Posterior cingulate gyrus (tissue), 11 donors: ENCODE measurements at regions not wholly inside any gene's neighbourhood (a gene's known extent, or its start where the extent isn't known, plus 50 kb on each side); places are given as distances from the start of the nearest gene placed in this dataset.

Experiments used
- DNase-seq, 10 donors: peaks; one replicate each; pipeline versions ENCODE4 v3.0.0 to v3.0.0-alpha.2; 2020 to 2021; ENCODE audit warnings: mixed read lengths in 3 of 10
- intact Hi-C: fragments of 100-400 bp; cut with DNase I; formaldehyde crosslinking; loops from one replicate; pipeline ENCODE4 v1.15.1; 2023

DNA sequence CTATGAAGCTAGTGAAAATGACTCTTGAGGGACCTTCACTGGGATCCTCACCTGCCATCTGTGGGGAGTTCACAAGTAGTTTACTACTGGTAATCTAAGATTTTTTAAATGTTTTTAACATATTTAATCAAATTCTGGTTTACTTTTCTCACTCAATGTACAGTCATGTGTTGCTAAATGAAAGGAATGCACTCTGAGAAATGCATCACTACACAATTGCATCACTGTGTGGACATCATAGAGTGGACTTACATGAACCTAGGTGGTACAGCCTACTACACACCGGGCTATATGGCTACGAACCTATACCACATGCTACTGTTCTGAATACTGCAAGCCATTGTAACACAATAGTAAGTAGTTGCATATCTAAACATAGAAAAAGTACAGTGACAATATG, 528.0 kb downstream of the BCL11A start:
- intact Hi-C loops: no loop called here
- no peak for DNase-seq

DNA sequence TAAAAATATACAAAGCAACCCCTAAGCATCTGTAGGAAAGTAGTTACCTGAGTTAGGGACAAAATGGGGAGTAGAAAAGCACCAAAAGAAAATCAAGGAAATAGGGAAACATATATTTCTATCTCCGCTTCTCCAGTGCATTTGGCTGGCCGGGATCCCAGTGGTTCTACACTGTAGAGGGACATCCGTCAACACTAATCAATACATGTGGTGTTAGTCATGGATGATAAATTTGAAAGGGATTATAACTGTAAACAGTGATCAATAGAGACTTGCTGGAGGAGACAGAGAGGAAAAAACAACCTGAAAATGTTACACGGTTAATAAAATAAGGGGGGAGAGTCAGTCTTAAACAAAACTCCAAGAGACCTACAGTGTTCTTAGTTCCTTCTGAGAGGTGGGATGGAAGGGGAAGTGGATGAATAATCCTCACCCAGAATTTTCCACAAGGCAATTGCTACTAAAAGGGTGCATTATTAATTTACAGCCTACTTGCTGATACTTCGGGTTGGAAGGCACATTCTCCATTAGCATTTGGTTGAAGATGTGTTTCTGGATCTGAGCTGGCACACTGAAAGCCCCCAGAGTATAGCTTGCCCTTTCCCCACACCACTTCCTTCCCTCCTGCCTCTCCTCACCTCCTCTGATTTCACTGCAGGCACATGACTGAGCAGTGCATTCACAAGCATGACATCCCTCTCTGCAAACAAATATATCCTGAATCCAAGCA, 530.0 kb downstream of the BCL11A start:
- intact Hi-C loops: no loop called here
- no peak for DNase-seq

DNA sequence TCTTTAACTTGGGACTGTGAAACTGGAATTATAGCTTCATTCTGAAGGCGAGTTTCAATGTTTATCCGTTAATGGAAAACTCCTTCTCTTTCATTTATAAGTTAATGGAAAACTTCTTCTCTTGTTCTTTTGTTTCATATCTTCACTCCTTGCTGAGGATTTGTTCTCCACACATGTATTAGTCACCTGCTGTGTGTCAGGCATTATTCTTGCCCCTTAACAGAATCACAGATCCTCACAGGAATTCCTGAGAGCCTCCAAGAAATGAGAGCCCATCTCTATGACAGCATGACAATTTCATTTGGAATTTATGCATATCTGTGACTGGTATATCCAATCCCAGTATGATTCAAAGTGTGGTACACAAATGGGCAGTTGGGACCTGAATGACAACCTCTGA, 545.8 kb downstream of the BCL11A start:
- intact Hi-C loops: no loop called here
- DNase-seq: no peak

DNA sequence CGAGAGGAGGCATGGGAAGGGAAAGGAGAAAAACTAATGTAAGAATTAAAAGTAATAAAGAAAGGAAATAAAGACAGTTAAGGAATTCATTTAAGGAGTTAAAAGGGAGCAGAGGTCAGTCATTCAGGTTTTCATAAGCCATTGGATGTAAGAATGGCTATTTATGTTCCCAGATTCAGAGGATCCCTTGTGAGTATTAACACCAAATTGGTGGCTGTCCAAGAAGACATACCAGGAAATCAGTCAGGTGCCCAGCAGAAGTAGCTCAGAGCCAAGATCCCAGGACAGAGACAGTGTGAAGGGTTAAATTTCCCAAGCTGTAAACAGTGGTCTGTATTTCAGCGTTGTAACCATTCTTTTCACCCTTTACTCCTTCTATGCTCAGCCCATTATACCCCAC, 550.4 kb downstream of the BCL11A start:
- intact Hi-C loops: no loop called here
- no peak for DNase-seq

DNA sequence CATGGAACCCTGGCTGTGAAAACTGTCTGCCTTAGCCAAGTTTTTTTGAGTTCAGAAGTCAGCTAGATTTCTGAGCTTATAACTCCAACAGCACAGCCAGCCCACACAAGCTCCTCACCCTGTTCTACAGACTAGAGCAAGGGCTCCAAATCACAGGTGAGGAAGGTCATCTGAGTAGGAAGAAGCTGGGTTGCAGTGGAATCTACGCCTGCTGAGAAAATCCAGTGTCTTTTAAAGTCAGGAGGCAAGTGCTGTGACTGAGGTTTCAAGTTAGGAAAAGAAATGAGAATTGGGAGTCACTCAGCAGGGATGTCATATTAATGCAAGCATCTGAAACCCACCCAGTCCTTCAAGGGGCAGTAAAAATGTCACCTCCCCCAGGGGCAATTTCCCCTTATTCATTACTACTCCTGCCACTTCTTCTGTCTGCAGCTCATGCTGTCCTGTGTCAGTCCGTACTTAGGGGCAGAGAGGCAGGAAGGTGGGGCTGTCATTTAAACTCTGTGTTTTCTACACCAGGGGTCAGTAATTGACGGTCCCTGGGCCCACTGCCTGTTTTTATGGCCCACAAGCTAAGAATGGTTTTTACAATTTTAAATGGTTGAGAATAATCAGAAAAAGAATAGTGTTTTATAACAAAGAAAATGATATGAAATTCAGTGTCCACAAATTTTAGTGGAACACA, 551.1 kb downstream of the BCL11A start:
- no peak for DNase-seq
- intact Hi-C loops: no loop called here

DNA sequence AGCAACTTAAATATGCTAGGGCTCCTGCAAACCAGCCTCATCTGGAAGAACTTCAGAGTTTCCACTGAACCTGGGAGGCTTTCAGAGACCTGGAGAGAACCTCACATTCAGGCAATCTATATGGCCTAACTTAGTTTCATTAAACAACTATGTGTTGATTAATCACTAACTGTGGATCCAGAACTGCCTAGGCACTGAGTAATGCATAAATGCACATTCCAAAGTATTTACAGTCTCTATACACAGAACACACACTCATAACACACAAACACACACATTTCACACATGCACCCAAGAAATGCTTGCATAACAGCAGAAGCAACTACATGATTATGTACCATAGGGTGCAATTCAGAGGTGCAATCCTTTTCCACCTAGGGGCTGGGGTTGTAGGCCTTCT, 552.8 kb downstream of the BCL11A start:
- intact Hi-C loops: no loop called here

DNA sequence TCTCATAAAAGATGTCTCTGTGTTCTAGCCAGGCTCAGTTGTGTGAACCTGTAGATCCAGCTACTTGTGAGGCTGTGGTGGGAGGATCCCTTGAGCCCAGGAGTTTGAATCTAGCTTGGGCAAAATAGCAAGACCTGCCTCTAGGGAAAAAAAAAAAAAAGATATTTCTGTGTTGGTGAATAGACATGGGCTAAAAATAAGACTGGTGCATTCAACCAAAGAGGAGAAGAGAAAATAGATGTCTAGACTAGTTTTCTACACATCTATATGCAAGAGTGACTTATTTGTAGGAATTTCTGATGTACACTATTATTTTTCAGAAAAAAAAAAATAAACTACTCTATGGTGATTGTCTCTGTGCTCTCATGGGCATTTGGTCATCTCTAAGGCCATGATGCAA, 555.1 kb downstream of the BCL11A start:
- intact Hi-C loops: no loop called here
- no peak for DNase-seq

More for the DNA sequence above, 552.8 kb downstream of the BCL11A start:
- DNase-seq: no peak

DNA sequence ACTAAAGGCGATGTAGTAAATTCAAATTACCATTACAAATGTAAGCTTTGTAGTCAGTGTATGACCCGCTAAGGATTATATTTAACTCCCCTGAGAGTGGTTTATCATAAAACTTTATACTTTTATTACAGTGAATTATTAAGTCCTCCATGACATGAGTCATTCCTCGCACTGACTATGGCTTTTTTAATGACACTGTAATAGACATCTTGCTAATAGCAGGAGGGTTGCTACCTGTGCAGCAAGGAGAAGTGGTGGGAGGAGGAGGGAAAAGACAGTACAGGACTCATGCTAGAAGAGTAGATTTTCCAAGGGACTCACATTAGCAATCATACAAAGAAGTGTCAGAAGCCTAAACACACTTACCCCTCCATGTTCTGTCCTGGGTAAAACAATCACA, 556.1 kb downstream of the BCL11A start:
- intact Hi-C loops: no loop called here
- DNase-seq: no peak

DNA sequence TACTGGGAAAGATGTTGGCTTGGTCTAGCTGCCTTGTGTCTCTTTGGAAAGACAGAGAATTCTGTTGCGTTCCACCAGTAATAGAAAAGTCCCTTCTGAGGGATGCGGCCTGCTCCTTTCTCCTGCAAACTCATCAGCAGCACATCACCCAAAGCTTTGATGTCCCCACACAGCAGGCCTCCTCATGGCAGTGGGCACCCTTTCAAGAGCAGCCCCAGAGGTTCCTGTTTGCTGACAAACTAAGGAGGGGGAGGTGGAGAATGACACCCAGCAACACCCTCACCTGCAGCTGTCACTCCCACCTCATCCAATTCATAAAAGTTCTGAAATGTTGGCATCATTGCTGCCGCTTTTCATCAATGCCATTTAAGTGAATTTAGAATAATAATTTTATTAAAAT, 556.6 kb downstream of the BCL11A start:
- intact Hi-C loops: no loop called here
- no peak for DNase-seq

DNA sequence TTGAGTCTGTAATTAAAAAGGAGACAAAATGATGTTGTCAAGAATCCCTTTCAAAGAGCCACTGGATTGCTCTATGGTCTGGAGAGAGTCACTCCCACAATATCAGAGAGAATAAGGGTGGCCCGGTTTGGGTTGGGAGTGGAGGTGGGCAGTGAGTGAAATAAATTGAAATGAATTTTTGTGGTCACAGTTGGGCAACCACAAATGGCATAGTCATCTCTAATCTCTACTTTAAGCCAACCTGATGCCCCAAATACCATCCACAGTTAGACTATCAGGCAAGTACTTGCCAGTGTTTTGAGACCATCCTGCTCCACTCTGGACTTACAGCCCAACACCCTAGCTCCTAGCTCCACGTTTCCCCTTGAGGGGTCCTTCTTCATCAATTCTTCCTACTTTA, 559.7 kb downstream of the BCL11A start:
- intact Hi-C loops: no loop called here
- no peak for DNase-seq

DNA sequence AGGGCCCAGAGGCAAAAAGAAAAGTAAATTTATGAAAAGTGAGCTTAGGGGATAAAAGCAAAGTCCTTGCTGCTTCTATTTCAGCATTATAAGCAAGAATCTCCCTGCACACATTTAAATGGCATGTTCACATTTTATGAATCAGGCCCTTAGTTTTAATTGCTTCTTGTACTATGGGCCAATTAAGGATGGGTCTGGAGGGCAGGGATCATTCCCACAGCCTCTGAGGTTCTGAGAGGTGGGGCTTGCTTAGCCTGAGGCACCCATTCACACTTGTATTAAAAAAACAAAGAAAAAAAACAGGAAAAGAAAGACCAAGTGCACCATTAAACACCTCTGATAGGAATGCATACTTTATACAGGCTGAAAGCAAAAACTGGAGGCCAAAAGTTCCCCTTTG, 565.1 kb downstream of the BCL11A start:
- intact Hi-C loops: no loop called here
- no peak for DNase-seq

DNA sequence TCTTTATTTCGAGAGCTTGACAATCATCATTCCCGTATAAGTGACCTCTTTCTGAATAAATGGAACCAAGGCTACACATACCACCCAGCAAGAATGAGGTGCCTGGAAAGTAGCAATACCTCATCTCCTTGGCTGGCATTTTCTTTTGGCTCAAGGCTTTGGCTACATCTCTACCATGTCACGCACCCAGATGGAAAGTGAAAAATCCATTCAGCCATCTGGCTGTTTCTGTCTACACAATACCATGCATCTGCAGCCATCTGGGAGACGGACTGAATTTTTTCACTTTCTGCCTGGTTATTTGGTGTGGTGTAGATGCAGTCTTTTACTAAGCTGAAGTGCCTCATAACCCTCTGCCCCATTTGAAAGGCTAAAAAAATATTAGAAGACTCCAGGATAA, 566.9 kb downstream of the BCL11A start:
- intact Hi-C loops: no loop called here

DNA sequence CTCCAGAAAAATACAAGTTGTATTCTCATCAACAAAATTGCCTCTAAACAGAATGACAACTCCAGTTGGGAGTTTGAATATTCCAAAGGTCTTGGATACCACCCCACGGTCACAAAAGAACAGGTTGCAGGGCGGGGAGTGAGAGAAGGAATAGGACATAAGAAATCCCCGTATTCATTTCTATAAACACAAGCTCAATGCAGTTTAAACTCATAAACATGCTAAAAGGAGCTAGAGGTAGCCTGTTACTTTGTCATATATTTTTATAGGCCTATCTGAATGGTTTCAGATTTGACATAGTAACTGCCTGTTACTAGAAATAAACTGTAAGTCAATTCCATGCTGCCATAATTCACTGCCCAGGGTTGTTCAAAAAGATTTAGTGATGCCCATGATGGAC, 567.5 kb downstream of the BCL11A start:
- DNase-seq: no peak
- intact Hi-C loops: no loop called here

More for the DNA sequence above, 566.9 kb downstream of the BCL11A start:
- no peak for DNase-seq

DNA sequence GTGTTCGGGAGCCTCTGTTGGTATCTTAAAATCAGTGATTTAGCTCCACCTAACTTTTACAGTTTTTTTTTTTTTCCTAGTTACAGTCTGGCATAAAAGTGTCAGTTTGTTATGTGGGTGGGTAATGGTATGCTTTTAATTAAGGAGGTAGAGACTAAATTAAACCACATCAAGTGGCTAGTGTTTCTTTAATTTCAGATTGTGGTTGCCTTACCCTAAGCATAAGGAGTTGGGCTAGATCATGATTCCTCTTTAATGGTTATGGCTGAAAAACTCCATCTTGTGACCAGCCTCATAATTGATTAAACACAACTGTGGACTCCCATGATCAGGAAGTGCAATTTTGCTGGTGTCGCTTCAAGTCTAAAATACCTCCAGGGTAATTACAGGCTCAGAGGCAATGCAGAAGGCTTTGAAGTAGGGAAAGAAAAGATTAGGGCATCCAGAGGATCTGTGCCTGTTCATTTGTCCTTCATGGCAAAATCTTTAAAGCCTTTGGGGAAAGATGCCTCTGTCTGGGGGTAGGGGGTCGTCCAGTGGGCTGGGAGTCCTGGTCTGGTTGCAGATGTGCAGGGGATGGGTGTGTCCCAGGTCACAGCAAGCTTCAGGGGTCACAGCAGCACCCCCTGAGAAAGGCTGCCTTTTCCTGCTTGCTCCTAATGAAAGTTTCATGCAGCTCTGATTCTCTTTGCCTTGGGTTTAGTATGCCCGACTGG, 579.2 kb downstream of the BCL11A start:
- DNase-seq: no peak

DNA sequence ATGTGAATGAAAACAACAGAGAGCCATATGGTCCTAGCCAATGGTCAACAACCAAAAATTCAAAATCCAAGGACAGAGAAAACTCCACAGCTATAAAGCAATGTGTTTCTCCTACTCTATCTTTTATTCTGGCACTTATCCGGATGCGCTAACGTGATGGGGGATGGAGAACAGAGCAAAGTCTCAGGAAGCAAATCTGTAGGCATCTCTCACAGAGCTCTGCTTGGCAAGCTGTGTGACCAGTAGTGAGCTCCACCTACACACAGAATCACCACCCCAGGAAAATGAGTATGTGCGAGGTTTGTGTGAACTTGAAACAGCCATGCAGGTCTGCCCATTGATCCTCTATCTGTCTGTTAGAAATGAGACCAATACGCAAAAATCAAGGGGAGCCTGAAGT, 584.3 kb downstream of the BCL11A start:
- DNase-seq: peak in 4 of 10 donors; percentile 16 to 75 (median 24)
- intact Hi-C loops: no loop called here

More for the DNA sequence above, 579.2 kb downstream of the BCL11A start:
- intact Hi-C loops: no loop called here

DNA sequence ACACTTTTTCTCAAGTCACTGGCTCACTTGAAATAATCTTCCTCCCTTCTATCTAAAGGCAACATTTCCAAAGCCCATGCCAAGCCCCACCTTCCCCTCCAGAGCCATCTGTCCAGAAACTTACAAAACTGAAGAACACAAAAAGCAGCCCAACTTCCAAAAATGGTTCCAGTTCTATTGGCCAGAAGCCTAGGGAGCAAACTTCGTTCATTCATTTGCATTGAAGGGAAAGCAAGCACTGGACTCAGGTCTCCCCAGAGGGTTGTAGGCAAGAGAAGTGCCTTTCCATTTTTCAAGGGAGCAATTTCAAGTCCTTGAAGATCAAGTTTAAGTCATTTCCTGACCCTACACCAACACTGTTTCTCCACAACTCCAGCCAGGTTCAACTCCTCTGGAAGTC, 585.0 kb downstream of the BCL11A start:
- DNase-seq: peak in 1 of 10 donors; percentile 14
- intact Hi-C loops: no loop called here

DNA sequence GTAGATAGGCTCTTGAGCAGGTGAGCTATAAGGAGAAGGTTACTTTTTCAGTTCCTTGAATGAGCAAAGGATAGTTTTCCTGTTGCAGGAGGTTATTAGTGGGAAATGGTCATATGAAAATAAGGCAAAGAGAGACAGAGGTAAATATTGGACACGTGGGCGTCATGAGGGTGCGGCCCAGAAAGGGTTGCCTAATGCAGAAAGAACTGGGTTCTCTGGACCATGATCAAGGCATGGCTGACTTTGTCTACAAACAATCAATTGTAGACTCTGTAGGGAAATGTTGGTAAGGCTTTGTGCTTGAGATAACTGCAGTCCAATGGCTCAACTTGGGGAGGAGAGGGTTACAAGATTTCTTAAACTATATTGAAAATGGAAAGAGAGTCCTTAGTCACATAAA, 585.8 kb downstream of the BCL11A start:
- intact Hi-C loops: no loop called here
- no peak for DNase-seq

DNA sequence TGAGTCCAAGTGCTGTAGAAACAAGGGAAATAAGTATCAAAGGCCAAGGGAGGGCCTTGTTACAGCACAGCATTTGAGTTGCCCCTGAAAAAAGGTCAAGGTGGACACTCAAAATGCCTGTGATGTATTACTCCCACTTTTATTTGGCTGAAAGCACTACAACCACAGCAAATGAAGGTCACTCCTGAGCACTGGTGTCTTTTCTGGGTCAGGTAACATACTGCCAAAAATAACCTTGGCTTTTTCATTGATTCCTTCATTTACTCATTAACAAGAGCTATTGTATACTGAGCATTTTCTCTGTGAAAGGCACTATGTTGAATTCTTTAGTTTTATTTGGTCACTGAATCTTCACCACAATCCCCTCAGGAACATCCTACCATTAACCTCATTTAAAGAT, 590.3 kb downstream of the BCL11A start:
- no peak for DNase-seq
- intact Hi-C loops: no loop called here

DNA sequence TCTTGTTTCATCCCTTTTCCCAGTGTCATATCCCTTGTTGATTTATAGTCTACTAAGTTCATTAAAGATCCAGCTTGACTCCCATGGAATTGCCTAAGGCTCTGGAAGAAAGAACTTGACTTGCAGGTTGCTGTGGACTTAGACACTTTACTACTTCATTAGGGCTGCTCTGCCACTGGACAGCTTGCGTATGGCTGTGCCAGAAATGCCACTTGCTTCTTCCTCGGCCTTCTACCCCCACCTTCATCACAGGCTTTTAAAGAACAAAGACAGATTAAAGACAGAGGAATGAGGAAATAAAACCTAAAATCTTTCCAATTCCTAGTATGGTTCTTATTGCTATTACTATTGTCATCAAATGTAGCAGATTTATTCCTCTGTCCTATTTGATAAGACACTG, 591.7 kb downstream of the BCL11A start:
- intact Hi-C loops: no loop called here

DNA sequence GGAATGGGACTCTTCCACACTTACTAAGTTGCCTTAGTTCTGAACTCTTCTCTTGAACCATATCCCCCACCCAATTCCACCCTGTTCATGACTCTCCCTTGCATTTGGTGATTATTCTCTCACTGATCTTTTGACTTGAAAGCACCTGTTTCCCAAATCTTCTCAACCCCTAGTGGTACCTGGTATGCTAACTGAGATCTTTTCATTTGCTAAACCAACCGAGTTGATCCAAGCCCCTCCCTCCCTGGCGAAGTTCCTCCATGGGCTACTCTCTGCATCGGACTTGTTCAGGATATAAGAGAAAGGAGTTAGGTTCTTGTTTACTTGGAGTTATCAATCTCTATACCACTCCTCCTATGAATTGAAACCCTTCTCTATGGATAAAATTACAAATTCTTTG, 593.5 kb downstream of the BCL11A start:
- no peak for DNase-seq
- intact Hi-C loops: no loop called here

More for the DNA sequence above, 591.7 kb downstream of the BCL11A start:
- no peak for DNase-seq

DNA sequence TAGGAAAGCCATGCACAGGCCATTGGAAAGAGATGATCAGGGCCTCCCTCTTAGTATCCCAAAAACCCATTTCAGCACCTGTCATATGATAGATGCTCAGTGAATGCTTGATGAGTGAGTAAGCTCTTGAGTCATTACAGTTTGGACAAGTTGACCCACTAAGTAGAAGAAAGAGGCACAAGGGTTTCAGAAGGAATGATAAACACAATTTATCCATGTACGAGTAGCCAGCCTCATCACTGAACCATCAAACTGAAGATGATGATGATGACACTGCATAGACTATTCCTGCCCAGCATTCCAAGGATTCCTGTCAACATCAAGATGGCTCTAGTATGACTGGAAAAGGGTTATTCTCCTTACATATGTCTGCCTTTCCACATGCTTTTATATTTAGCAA, 596.0 kb downstream of the BCL11A start:
- no peak for DNase-seq
- intact Hi-C loops: no loop called here

DNA sequence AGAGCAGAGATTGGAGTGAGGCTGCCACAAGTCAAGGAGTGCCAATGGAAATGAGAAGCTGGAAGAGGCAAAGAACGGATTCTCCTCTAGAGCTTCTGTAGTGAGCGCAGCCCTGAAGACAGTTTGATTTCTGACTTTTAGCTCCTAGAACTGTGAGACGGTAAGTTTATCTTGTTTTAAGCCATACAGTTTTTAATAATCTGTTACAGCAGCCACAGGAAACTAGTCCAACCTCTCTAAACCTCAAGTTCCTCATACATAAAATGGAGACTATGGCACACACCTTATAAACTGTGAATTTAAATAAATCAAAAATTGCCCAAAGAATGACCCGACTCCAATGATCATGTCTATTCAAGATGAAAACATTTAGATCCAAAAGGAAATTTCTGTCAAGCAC, 596.5 kb downstream of the BCL11A start:
- intact Hi-C loops: no loop called here
- no peak for DNase-seq
